Femur (tissue), 1 donor: ENCODE measurements at regions not wholly inside any gene's neighbourhood (a gene's known extent, or its start where the extent isn't known, plus 50 kb on each side); places are given as distances from the start of the nearest gene placed in this dataset.
"Not testable (repeated sequence)": the region's sequence is repeated elsewhere in the genome, so short reads cannot be mapped to it uniquely, and the experiment has no call there.

Experiments
- DNase-seq: peaks from one replicate; pipeline ENCODE4 v3.0.0-alpha.2; 2017

DNA sequence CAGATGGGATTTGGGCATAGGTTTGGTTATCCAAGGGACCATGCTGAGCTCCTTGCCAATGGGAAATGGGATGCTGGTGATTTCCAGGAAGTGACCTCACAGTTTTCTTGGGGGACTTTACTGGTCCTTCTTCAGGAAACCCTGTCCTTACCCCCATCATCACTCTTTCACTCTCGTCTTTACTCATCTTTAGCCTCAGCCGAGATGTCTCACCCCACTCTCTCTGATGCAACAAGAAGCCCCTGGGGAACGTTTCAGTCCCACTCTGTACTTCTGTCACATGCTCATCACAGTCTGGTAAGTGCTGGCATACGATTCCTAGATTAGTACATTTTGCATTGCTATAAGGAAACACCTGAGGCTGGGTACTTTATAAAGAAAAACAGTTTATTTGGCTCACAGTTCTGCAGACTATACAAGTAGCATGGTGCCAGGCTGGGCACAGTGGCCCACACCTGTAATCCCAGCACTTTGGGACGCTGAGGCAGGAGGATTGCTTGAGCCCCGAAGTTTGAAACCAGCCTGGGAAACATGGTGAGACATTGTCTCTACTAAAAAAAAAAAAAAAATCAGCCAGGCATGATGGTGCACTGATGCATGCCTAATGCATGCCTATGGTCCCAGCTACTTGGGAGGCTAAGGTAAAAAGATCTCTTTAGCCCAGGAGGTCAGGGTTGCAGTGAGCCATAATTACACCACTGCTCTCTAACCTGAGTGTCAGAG lies 63.5 kb upstream of the VKORC1L1 start:
- DNase-seq = no peak

DNA sequence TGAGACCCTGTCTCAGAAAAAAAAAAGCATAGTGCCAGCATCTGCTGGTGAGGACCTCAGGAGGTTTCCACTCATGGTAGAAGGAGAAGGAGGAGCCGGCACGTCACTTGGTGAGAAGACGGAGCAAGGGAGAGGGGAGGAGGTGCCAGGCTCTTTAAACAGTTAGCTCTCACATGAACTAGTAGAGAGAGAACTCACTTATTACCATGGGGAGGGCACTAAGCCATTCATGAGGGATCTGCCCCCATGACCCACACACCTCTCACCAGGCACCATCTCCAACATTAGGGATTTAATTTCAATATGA lies 62.9 kb upstream of the VKORC1L1 start:
- no peak for DNase-seq

DNA sequence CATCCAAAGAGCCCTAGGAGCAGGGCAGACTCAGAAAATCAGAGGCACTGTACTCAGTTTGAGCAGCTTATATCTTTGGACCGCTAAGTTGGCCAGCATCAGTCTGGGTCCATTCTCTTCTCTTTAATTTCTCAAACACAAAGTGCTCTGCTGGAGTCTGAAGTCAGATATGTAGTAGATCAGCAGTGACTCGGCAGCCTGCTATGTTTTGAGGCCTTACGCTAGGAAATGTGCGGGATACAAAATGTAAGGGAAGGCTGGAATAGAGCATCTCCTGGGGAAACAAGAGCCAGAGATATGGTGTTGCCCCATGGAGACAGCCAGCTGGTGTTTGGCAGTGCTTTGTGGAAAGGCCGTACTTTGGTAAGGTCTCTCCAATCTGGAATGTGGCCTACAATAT lies 60.6 kb upstream of the VKORC1L1 start:
- DNase-seq = no peak

DNA sequence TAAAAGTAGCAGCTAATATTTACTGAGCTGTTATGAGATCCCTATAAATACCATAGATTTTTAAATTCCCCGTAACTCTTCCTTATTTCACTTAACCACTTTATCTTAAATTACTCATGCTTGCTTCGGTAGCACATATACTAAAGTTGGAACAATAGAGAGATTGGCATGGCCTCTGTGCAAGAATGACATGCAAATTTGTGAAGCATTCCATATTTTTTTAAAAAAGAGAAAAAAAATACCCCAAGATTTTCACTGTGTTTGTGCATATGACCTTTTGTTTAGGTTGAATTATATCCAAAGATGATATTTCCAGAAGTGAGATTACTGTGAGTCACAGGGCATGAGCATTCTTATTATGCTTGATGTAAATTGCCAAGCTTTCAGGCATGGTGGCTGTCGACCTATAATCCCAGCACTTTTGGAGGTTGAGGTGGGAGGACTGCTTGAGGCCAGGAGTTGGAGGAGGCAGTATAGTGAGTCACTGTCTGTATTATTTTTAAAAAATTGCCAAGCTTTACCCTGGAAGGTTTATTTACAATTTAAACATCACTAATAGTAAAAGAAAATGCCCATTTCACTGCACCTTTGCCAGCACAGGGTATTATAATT lies 58.2 kb upstream of the VKORC1L1 start:
- DNase-seq = not testable (repeated sequence)

DNA sequence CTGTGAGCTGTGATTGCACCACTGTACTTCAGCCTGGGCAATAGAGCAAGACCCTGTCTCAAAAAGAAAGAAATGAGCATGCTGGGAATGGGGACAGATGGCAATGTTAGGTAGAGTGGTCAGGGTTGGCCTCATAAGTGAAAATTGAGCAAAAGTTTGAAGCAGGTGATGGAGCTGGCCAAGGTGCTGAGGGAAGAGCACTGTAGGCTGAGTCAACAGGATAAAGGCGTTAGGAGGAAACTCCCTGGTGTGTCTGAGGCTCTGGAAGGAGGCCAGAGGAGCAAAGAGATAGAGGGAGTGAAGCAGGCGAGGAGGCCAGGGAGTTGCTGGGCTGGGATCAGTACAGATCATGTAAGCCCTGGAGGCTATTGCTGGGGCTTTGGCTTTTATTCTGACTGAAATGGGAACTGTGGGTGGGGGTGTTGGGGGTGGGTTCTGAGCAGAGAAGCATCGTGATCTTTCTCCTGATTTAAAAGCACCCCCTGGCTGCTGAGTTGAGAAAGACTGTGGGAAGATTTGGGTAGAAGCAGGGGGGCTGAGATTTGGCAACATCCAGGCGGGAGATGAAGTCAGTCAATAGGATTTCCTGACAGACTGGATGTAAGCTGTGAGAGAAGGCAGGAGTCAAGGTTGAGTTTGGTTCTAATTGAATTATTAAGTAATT lies 52.5 kb upstream of the VKORC1L1 start:
- no peak for DNase-seq
